ENCODE measurements at regions not wholly inside any gene's neighbourhood (a gene's known extent, or its start where the extent isn't known, plus 50 kb on each side); places are given as distances from the start of the nearest gene placed in this dataset.

GRCh38 chr17:63136369-63137012, 170.5 kb downstream of the TANC2 start:
- Mint-ChIP-seq H3K9me3 (no peaks in the 10 kb centered on the region), H3K4me1 (peaks cover 5% of the 10 kb centered on the region), H3K27ac (no peak overlapping the region), H3K4me3 (no peak overlapping the region), H3K27me3 (no peaks in the 10 kb centered on the region)
- no peak for DNase-seq
- no peak for ATAC-seq

GRCh38 chr17:63137163-63137562, 171.1 kb downstream of the TANC2 start:
- Mint-ChIP-seq H3K27me3 (no peaks in the 10 kb centered on the region), H3K9me3 (no peaks in the 10 kb centered on the region), H3K4me1 (peaks cover 5% of the 10 kb centered on the region), H3K27ac (no peak overlapping the region), H3K4me3 (no peak overlapping the region)
- no peak for ATAC-seq
- no peak for DNase-seq

DNA sequence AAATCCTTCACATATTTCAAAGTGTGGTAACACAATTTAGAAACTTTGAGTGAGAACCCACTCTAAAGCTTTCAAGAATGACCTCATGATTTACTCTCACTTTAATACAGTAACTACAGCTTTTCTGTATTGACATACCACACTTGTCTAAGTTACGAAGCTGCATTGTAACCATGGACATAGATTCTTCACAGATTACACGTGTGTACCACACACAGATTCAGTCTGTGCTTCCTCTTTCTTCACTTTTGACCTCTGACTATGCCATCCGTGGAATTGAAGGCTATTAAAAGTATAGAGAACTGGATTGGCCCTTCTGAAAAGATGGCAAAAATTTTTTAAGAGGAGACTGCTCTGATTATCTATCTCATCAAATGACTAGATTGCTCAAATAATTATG, 172.7 kb downstream of the TANC2 start:
- H3K27me3 Mint-ChIP-seq = no peaks in the 10 kb centered on the region
- DNase-seq (no peak), ATAC-seq (no peak)
- H3K4me1 Mint-ChIP-seq = peaks cover 5% of the 10 kb centered on the region
- no peaks in the 10 kb centered on the region for H3K9me3 Mint-ChIP-seq
- H3K4me3 Mint-ChIP-seq = no peak overlapping the region
- peak overlapping the region in 1 of 2 donors; percentile 72 for H3K27ac Mint-ChIP-seq

DNA sequence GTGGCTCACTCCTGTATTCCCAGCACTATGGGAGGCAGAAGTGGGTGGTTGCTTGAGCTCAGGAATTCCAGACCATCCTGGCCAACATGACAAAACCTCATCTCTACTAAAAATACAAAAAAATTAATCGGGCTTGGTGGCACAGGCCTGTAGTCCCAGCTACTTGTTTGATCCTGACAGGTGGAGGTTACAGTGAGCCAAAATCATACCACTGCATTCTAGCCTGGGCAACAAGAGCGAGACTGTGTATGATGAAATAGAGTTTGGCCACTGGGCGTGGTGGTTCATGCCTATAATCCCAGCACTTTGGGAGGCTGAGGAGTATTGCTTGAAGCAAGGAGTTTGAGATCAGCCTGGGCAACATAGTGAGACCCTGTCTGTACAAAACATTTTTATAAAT, 173.3 kb downstream of the TANC2 start:
- Mint-ChIP-seq H3K9me3 (no peaks in the 10 kb centered on the region), H3K27ac (no peak overlapping the region), H3K4me3 (no peak overlapping the region), H3K27me3 (no peaks in the 10 kb centered on the region), H3K4me1 (peaks cover 5% of the 10 kb centered on the region)
- ATAC-seq (no peak), DNase-seq (no peak)

DNA sequence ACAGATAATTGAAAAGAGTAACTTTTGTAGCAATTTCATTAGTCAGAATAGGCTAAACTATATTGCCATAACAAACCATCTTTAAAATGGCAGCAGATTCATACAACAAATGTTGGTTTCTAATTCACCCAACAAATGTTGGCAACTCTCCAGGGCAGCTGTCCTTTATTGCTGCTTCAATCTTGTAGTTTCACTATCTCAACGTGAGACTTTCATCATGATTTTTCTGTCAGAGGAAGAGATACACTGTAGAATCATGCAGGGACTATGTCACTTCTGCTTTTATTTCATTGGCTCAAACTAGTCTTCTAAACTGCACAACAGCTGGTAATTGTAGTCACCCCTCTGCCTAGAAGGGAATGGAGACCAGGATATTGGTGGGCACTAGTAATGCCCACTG, 174.2 kb downstream of the TANC2 start:
- H3K4me3 Mint-ChIP-seq = no peak overlapping the region
- no peaks in the 10 kb centered on the region for H3K27me3 Mint-ChIP-seq
- peaks cover 5% of the 10 kb centered on the region for H3K4me1 Mint-ChIP-seq
- DNase-seq (peak; percentile 1 to 12), ATAC-seq (no peak)
- peak overlapping the region in 1 of 2 donors; percentile 34 for H3K27ac Mint-ChIP-seq
- no peaks in the 10 kb centered on the region for H3K9me3 Mint-ChIP-seq

DNA sequence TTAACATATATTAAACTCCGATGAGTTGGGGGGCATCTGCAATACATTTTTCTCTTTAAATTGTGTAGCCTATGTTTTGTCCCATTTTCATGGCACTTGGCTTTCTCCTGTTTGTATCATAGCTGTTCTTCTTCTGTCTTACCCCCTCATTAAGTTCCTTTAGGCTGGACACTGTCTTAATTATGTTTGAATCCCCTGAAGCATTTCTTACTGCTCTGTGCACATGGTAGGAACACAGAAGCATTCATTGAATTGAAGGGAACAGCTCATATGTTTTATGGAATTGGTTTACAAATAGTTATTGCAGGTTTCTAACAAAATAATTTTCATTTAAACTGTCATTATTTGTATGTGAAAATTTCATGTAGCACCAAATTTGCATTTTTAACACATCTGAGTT, 176.8 kb downstream of the TANC2 start:
- Mint-ChIP-seq H3K27me3 (no peaks in the 10 kb centered on the region), H3K9me3 (no peaks in the 10 kb centered on the region), H3K4me3 (no peak overlapping the region), H3K27ac (no peak overlapping the region), H3K4me1 (peaks cover 5% of the 10 kb centered on the region)
- no peak for ATAC-seq
- no peak for DNase-seq

GRCh38 chr17:63150490-63150889, 184.5 kb downstream of the TANC2 start:
- no peak for ATAC-seq
- peaks cover 4% of the 10 kb centered on the region for H3K4me1 Mint-ChIP-seq
- H3K27me3 Mint-ChIP-seq = no peaks in the 10 kb centered on the region
- no peaks in the 10 kb centered on the region for H3K9me3 Mint-ChIP-seq
- H3K27ac Mint-ChIP-seq = no peak overlapping the region
- DNase-seq = no peak
- H3K4me3 Mint-ChIP-seq = no peak overlapping the region

DNA sequence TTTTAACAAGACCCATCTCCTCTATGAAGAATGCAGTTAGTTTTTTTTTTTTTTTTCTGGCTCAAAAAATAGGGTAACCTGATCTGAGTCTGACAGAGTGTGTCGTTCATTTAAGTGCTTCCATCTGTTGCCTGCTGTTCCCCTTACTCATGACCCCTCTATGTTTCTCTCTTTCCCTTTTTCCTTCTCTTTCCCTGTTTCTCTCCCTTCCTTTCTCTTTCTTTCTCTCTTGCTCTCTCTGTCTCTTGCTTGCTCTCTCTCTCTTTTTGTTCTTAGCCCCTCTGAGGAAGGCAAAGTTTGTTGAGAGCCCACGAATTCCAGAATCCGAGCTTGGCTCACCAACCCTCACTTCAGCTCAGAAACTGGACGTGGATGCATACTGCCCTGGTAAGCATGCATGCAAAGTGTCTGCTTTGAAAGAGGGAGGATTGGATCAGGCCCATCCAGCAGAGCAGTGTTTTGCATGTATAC, 185.0 kb downstream of the TANC2 start:
- peaks cover 4% of the 10 kb centered on the region for H3K4me1 Mint-ChIP-seq
- DNase-seq (no peak), ATAC-seq (no peak)
- no peaks in the 10 kb centered on the region for H3K9me3 Mint-ChIP-seq
- H3K27me3 Mint-ChIP-seq = no peaks in the 10 kb centered on the region
- no peak overlapping the region for H3K4me3 Mint-ChIP-seq
- H3K27ac Mint-ChIP-seq = no peak overlapping the region

- H3K4me3 Mint-ChIP-seq = no peak overlapping the region
- ATAC-seq (no peak), DNase-seq (no peak)
- H3K4me1 Mint-ChIP-seq = peaks cover 9% of the 10 kb centered on the region
- no peak overlapping the region for H3K27ac Mint-ChIP-seq
- H3K27me3 Mint-ChIP-seq = no peaks in the 10 kb centered on the region
- H3K9me3 Mint-ChIP-seq = no peaks in the 10 kb centered on the region
These were observed 186.0 kb downstream of the TANC2 start for GRCh38 chr17:63151941-63152523.

DNA sequence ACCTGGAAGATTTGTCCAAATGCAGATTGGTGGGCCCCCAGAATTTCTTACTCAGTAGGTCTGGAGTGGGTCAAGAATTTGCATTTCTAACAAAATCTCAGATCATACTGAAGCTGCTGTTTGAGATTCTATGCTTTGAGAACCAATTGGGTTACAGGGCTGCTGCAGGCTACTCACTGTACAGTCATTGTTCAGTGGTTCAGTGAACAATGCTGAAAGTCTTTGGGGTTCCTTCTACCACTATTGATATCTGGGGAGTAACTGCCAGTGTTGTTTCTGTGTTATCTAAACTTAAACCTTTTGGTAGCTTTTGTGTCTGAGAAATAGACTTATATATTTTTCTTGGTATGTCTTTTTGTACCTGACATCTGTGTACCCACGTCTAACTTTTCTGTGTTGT, 187.5 kb downstream of the TANC2 start:
- no peak for ATAC-seq
- Mint-ChIP-seq H3K9me3 (no peaks in the 10 kb centered on the region), H3K27ac (no peak overlapping the region)

DNA sequence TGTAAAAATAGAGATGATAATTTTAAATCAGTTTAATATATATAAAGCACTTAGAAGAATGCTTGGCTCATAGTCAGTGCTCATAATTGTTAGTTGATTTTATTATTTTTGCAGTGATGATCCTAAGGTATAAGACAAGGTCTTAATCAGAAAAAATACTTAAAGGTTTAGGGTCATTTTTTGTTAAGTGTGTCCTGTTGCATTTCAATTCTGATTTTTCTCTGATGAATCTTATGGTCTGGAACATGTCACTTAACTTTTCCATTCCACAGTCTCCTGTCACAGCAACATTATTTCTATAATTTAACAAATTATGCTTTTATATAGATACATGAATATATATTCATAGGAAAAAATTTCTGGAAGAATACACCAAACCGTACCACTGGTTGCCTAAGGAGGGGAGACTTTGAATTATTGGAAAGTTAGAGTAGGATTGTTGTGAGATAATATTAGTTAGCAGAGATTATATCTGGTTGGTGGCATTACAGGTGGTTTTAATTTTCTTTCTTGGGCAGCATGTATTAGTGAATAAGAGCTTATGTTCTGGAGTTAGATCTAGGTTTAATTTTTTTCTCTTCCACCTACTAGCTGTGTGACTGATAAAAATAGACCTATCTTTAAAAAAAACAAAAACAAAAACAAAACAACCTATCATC, 188.7 kb downstream of the TANC2 start:
- no peak for DNase-seq
- ATAC-seq = no peak
- H3K4me3 Mint-ChIP-seq = no peak overlapping the region
- H3K27ac Mint-ChIP-seq = no peak overlapping the region
- no peaks in the 10 kb centered on the region for H3K27me3 Mint-ChIP-seq
- H3K9me3 Mint-ChIP-seq = no peaks in the 10 kb centered on the region
- H3K4me1 Mint-ChIP-seq = peaks cover 11% of the 10 kb centered on the region

More for the DNA sequence above, 187.5 kb downstream of the TANC2 start:
- DNase-seq = no peak
- Mint-ChIP-seq H3K4me1 (peaks cover 11% of the 10 kb centered on the region), H3K4me3 (no peak overlapping the region), H3K27me3 (no peaks in the 10 kb centered on the region)

DNA sequence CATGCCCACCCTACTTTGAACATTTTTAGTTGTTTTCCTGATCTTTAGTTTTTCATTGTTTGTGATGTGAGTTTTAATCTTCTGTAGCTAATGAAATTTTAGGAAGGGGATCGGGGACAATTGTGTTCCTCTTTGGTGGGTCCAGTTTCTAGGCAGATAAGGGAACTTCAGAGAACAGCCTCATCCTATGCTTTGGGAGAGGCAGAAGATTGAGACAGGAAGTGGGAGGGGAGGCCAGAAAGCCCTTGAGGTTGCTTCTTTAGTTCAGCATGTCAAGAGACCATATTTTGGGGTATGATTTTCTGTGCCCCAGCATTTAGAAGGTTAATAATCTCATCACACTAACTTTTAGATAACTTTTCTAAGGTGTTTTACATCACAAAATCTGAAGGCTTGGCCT, 191.0 kb downstream of the TANC2 start:
- ATAC-seq (no peak), DNase-seq (no peak)
- no peak overlapping the region for H3K4me3 Mint-ChIP-seq
- H3K27me3 Mint-ChIP-seq = no peaks in the 10 kb centered on the region
- peak overlapping the region in 1 of 2 donors; percentile 51 for H3K27ac Mint-ChIP-seq
- peaks cover 9% of the 10 kb centered on the region for H3K4me1 Mint-ChIP-seq
- no peaks in the 10 kb centered on the region for H3K9me3 Mint-ChIP-seq

DNA sequence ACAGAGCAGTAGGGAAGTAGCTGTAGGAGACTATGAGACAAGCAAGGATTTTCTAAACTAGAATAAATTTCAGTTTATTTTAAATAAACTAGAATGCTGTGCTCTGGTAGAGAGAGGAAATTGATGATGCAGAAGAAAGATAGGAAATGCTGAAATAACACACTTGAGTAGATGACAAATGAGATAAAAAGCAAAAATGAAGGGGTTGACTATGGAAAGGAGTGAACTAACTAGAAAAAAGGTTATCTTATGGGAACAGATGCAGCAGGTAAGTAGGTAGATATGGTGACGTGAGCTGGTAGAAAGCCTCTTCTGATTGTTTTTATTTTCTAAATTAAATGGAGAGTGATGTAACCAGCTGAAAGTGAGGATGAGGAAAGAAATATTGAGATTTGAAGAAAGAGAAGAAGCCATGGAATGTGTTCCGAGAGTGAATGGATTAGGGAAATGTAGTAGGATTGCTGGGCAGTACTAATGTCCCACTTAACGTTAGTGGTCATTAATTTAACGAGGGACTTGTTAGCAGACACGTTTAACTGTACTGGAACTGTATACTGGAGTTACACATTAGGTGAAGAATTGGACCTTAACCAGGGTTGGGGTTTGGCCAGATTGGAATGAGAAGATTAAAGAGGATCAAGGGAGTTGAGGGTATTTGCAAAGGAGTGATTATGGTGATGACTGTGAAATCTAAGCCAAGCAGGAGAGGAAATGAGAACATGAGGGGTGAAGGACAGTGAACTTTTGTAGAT, 196.5 kb downstream of the TANC2 start:
- H3K27me3 Mint-ChIP-seq = no peaks in the 10 kb centered on the region
- no peaks in the 10 kb centered on the region for H3K9me3 Mint-ChIP-seq
- no peak for ATAC-seq
- DNase-seq = no peak
- no peaks in the 10 kb centered on the region for H3K4me1 Mint-ChIP-seq
- no peak overlapping the region for H3K27ac Mint-ChIP-seq
- no peak overlapping the region for H3K4me3 Mint-ChIP-seq

DNA sequence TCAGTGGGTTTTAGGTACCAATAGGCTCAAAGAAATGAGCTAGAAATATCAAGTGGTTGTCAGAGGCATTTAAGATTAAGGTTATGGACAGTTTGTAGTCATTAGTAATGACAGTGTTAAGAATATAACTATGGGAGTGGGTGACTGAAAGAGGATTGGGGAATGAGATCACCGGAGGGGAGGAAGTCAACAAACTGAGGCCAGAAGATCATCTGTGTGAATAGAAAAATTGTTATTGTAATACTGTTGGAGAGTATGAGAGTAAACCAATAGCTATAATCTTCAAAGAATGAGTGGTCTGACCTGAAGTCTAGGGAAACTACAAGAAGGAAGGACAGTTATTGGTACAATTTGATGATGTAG, 197.1 kb downstream of the TANC2 start:
- Mint-ChIP-seq H3K9me3 (no peaks in the 10 kb centered on the region), H3K27me3 (no peaks in the 10 kb centered on the region), H3K4me1 (no peaks in the 10 kb centered on the region), H3K27ac (no peak overlapping the region), H3K4me3 (no peak overlapping the region)
- no peak for DNase-seq
- no peak for ATAC-seq

GRCh38 chr17:63165400-63165799, 199.4 kb downstream of the TANC2 start:
- Mint-ChIP-seq H3K27me3 (no peaks in the 10 kb centered on the region), H3K4me1 (no peaks in the 10 kb centered on the region), H3K27ac (no peak overlapping the region), H3K9me3 (no peaks in the 10 kb centered on the region), H3K4me3 (no peak overlapping the region)
- DNase-seq (no peak), ATAC-seq (no peak)

DNA sequence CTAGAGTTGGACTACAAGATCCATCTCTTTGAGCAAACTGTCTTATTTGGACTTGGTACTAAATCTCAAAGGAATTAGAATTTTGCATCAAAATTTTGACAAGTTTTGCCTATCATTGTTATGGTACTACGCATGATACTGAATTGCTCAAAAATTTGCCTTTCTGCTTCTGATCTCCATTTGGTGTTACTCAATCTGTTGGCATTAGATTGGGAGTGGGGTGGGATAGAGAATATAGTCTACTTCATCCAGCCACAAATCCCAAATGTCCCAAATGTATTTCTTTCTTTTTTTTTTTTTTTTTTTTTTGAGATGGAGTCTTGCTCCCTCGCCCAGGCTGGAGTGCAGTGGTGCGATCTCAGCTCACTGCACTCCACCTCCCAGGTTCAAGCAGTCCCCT, 204.8 kb downstream of the TANC2 start:
- DNase-seq = no peak
- no peak overlapping the region for H3K4me3 Mint-ChIP-seq
- no peaks in the 10 kb centered on the region for H3K4me1 Mint-ChIP-seq
- ATAC-seq = no peak
- H3K27ac Mint-ChIP-seq = no peak overlapping the region
- H3K9me3 Mint-ChIP-seq = no peaks in the 10 kb centered on the region
- H3K27me3 Mint-ChIP-seq = no peaks in the 10 kb centered on the region
